ENCODE measurements at regions not wholly inside any gene's neighbourhood (a gene's known extent, or its start where the extent isn't known, plus 50 kb on each side); places are given as distances from the start of the nearest gene placed in this dataset.

DNA sequence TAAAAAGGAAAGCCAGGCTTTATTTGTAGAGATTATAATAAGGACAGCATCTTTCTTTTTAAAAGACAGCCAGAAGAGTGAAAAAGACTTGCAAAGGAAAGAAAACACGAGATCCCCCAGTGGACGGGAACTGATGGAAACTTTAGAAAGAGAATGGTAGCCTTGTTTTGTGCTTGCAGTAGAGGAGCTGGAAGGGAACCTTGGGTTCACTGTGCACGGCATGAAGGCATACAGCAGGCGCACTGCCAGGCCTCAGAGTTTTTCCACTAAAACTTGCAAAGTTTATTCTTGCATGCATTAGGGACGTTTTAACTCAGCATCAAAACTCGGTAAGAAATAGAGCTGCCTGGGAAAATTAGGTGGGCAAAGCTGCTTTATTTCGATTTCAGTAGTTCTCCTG is 248.6 kb downstream of the IRX1 start:
- WGBS, result 60% methylated on average over 7 of the region's 7 CpGs
- Histone ChIP-seq H3K4me1 (ENCODE audit: insufficient read depth) (no peaks in the 10 kb centered on the region), H3K36me3 (ENCODE audit: insufficient read depth) (no peaks in the 10 kb centered on the region), H3K27ac (ENCODE audit: low read depth) (no peak overlapping the region), H3K4me3 (ENCODE audit: low read depth, low read length) (no peak overlapping the region)
- no peak for DNase-seq (ENCODE audit: extremely low spot score)

DNA sequence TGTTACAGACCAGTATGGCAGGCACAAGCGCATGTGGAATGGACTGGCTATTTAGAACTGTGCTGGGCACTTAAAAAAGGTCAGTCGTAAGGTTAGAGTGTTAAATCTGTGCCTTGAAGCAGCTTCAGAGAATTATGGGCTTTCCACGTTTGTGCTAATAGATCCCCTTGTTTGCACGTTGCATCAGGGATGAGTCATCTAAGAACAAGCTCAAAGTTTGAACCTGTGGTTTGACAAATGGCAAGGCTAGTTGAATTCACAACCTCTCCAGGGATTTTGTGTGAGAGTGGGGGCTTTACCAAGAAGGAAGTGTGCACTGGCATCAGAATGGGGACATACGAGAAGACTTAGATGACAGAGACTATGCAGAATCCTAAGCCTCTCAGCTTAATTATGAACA is 249.6 kb downstream of the IRX1 start:
- H3K36me3 ChIP-seq (ENCODE audit: insufficient read depth), result no peaks in the 10 kb centered on the region
- DNase-seq (ENCODE audit: extremely low spot score), result no peak
- no peak overlapping the region for H3K4me3 ChIP-seq (ENCODE audit: low read depth, low read length)
- no peak overlapping the region for H3K27ac ChIP-seq (ENCODE audit: low read depth)
- H3K4me1 ChIP-seq (ENCODE audit: insufficient read depth), result no peaks in the 10 kb centered on the region
- 80% methylated on average over 5 of the region's 5 CpGs for WGBS

DNA sequence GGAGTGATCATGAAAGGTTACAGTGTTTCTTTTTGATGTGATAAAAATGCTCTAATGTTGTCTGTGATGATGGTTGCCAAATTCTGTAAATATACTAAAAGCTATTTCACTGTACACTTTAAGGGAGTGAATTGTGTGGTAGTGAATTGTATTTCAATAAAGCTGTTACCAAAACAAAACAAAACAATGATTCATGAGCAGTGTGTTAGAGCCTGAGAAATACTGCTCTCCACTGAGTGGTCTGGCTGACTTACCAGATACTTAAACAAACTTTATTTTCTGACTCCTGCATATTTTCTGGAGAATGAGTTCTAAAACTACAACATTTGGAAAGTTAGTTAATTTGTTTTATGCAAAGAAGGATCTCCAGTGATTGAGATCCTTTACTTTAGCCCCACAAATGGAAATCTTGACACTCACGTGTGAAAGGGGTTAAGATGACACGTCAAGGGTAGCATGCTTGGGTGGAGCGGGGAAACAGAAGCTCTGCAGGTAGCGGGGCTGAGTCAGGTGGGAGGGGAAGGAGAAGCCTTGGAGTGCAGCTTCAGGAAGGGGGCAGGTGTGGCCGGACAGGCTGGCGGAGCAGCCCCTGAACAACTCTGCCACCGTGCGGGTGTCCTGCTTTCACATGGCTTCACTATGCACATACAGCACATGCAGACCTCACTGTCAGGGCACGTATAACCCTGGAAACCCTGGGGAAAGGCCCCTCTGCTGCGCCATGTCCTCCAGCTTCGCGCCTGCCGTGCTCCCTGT is 256.7 kb downstream of the IRX1 start:
- DNase-seq (ENCODE audit: extremely low spot score), result no peak
- H3K4me3 ChIP-seq (ENCODE audit: low read depth, low read length), result no peak overlapping the region
- no peaks in the 10 kb centered on the region for H3K4me1 ChIP-seq (ENCODE audit: insufficient read depth)
- WGBS, result 73% methylated on average over 13 of the region's 13 CpGs
- no peaks in the 10 kb centered on the region for H3K36me3 ChIP-seq (ENCODE audit: insufficient read depth)
- H3K27ac ChIP-seq (ENCODE audit: low read depth), result no peak overlapping the region

DNA sequence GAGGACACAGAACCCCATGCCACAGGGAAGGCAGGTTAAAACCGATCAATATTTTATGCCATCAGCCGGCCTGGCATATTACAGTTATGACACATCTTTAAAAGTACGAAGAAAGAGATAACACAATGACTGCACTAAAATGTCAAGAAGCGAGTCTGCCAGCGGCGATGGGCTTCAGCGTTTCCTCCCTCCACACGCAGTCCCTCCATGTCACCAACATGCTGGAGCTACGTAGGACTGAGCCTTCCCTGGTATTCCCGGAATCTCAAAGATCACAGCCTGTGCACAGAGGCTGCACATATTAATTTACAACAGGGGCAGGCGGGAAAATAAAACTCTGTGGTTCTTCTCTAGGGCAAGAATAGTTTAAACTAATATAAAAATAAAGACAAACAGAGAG is 257.7 kb downstream of the IRX1 start:
- no peak for DNase-seq (ENCODE audit: extremely low spot score)
- no peak overlapping the region for H3K4me3 ChIP-seq (ENCODE audit: low read depth, low read length)
- H3K27ac ChIP-seq (ENCODE audit: low read depth), result no peak overlapping the region
- 72% methylated on average over 11 of the region's 11 CpGs for WGBS
- H3K4me1 ChIP-seq (ENCODE audit: insufficient read depth), result no peaks in the 10 kb centered on the region
- H3K36me3 ChIP-seq (ENCODE audit: insufficient read depth), result no peaks in the 10 kb centered on the region

DNA sequence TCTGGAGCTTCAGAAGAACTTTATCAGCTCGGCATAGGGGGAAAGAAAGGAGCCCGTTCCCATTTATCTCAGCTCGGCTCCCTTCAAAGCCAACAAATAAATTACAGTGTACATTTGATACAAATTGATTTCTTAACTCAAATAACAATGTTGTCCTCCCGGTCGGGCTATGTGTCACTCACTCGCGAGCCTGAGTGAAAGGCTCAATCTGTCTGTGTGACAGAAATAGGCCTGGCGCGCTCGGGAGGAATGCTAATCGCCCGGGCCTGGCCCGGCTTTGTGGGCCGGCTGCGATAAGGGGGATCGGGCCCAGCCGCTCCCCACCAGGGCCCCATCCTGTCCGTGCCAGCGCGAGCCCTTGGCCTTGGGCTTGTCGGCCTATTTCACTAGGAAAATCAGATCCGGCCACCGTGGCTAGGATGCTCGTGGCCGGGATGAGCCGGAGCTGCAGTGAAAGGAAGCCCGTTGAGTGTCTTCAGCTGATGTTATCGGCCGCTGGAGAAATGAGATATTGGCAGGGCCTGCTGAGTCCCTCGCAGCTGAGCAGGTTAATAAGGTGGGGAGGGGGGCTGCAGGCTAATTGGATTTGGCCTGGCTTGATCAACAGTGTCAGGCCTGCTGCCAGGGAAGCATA is 258.7 kb downstream of the IRX1 start:
- Histone ChIP-seq H3K27ac (ENCODE audit: low read depth) (no peak overlapping the region), H3K4me3 (ENCODE audit: low read depth, low read length) (no peak overlapping the region), H3K4me1 (ENCODE audit: insufficient read depth) (no peaks in the 10 kb centered on the region), H3K36me3 (ENCODE audit: insufficient read depth) (no peaks in the 10 kb centered on the region)
- 69% methylated on average over 30 of the region's 30 CpGs for WGBS
- no peak for DNase-seq (ENCODE audit: extremely low spot score)

DNA sequence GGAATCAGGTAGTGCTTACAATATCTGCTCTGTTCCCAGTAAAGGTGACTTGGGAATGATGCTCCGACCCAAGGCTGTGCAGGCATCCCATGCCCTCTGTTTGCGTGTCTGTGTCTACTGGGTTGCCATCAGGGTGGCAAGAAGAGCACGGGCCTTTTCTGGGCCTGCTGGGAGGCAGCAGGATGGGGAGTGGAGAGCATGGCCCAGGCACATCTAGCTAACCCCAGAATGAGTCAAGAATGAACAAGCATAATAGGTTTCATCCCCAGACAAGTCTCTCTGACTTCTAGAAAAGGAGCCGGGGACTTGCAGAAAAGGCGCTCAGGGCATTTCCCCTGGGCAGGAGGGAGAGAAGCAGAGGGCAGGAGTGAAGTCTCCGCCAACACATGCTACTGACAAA is 260.4 kb downstream of the IRX1 start:
- WGBS, result 92% methylated on average over 6 of the region's 6 CpGs
- H3K4me3 ChIP-seq (ENCODE audit: low read depth, low read length), result no peak overlapping the region
- no peaks in the 10 kb centered on the region for H3K4me1 ChIP-seq (ENCODE audit: insufficient read depth)
- H3K27ac ChIP-seq (ENCODE audit: low read depth), result no peak overlapping the region
- no peak for DNase-seq (ENCODE audit: extremely low spot score)
- H3K36me3 ChIP-seq (ENCODE audit: insufficient read depth), result no peaks in the 10 kb centered on the region

DNA sequence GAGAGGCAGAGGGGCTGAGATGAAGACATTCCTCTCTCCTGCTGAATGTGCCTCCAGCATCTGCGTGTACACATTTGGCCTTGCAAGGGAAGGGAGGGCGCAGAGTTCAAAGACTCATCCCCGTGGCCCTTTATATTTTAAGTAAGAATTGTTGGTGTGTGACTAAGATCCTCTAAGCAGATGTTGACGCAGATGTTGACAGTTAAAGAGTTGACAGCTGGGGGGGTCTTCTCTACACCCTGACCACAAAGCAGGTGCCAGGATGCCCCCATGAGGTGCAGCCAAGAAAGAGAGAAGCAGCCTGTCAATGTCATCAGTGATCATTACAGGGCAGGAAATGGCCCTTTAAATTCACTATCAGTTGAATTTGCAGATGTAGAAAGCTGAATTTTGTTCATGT is 262.9 kb downstream of the IRX1 start:
- no peak for DNase-seq (ENCODE audit: extremely low spot score)
- H3K27ac ChIP-seq (ENCODE audit: low read depth), result no peak overlapping the region
- no peak overlapping the region for H3K4me3 ChIP-seq (ENCODE audit: low read depth, low read length)
- no peaks in the 10 kb centered on the region for H3K36me3 ChIP-seq (ENCODE audit: insufficient read depth)
- no peaks in the 10 kb centered on the region for H3K4me1 ChIP-seq (ENCODE audit: insufficient read depth)
- 58% methylated on average over 4 of the region's 4 CpGs for WGBS

DNA sequence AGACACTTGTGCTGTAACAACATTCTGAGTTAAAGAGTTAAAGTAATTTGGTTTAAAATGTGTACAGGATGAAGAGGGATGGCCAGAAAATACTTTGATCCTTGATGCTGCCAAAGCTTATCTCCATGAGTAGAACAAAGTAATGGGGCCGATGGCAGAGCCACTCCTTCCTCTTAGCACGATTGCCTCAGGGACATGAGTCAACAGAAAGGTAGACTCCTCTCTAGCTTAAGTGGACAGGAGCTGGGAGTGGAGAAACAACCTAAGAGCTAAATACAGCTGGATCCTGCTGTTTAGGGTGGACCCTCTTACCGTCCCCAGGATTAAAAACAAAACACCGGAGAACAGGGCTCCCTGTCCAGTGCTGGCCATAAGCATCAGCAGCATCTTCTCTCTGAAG is 267.3 kb downstream of the IRX1 start:
- H3K27ac ChIP-seq (ENCODE audit: low read depth), result no peak overlapping the region
- H3K4me3 ChIP-seq (ENCODE audit: low read depth, low read length), result no peak overlapping the region
- H3K36me3 ChIP-seq (ENCODE audit: insufficient read depth), result no peaks in the 10 kb centered on the region
- no peaks in the 10 kb centered on the region for H3K4me1 ChIP-seq (ENCODE audit: insufficient read depth)
- 55% methylated on average over 4 of the region's 4 CpGs for WGBS
- no peak for DNase-seq (ENCODE audit: extremely low spot score)

DNA sequence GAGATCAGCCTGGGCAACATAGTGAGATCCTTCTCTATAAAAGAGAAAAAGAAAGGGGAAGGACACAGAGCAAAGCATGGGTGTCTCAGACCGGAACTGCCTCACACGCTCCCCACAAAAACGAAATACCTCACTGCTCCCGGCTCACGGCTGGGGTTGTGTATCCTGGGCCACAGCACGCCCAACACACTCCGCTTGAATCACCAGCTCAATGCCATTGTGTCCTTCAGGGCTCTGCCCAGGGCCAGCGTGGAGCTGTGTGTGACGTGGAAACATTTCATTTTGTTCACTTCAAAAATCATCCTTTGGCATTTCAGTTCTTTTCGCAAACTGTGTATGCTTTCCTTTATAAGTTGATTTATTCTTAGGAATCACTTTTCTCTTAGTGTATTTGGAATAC is 279.5 kb downstream of the IRX1 start:
- DNase-seq (ENCODE audit: extremely low spot score), result no peak
- H3K4me3 ChIP-seq (ENCODE audit: low read depth, low read length), result no peak overlapping the region
- H3K27ac ChIP-seq (ENCODE audit: low read depth), result no peak overlapping the region
- 91% methylated on average over 10 of the region's 10 CpGs for WGBS
- no peaks in the 10 kb centered on the region for H3K36me3 ChIP-seq (ENCODE audit: insufficient read depth)
- no peaks in the 10 kb centered on the region for H3K4me1 ChIP-seq (ENCODE audit: insufficient read depth)

DNA sequence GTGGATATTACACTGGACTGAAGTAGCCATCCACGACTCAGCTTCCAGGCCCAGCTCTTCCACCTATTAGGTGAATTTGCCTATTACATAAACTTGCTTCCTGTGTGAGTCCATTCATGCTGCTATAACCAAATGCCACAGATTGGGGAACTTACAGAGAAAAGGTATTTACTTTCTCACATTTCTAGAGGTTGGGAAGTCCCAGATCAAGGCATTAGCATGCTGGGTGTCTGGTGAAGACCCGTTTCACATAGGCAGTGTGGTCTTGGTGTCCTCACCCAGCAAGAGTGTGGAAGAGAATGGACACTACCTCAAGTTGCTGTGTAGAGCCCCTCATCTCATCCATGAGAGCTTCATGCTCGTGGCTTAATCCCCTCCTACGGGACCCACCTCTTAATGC is 282.6 kb downstream of the IRX1 start:
- no peaks in the 10 kb centered on the region for H3K4me1 ChIP-seq (ENCODE audit: insufficient read depth)
- H3K36me3 ChIP-seq (ENCODE audit: insufficient read depth), result no peaks in the 10 kb centered on the region
- no peak overlapping the region for H3K27ac ChIP-seq (ENCODE audit: low read depth)
- no peak for DNase-seq (ENCODE audit: extremely low spot score)
- H3K4me3 ChIP-seq (ENCODE audit: low read depth, low read length), result no peak overlapping the region
- WGBS, result 71% methylated on average over 4 of the region's 4 CpGs

DNA sequence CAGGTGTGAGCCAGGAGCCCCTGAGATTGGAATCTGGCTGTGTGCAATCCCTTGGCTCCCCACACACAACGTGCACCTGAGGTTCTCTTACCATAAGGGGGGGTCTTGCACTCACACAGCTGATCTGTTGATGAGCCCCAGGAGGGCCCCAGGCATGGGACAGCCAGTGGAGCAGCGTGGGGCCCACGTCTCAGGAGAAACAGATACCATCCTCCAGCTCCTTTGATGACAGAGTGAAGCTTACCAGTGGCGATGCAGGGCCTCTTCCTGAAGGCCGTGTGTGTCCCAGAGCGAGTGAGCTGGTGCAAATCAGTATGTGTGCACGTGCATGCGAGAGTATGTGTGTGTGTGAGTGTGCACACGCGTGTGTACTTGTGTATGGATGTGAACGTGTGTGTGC is 287.4 kb downstream of the IRX1 start:
- Histone ChIP-seq H3K36me3 (ENCODE audit: insufficient read depth) (no peaks in the 10 kb centered on the region), H3K27ac (ENCODE audit: low read depth) (no peak overlapping the region), H3K4me1 (ENCODE audit: insufficient read depth) (no peaks in the 10 kb centered on the region), H3K4me3 (ENCODE audit: low read depth, low read length) (no peak overlapping the region)
- no peak for DNase-seq (ENCODE audit: extremely low spot score)
- 72% methylated on average over 11 of the region's 11 CpGs for WGBS

DNA sequence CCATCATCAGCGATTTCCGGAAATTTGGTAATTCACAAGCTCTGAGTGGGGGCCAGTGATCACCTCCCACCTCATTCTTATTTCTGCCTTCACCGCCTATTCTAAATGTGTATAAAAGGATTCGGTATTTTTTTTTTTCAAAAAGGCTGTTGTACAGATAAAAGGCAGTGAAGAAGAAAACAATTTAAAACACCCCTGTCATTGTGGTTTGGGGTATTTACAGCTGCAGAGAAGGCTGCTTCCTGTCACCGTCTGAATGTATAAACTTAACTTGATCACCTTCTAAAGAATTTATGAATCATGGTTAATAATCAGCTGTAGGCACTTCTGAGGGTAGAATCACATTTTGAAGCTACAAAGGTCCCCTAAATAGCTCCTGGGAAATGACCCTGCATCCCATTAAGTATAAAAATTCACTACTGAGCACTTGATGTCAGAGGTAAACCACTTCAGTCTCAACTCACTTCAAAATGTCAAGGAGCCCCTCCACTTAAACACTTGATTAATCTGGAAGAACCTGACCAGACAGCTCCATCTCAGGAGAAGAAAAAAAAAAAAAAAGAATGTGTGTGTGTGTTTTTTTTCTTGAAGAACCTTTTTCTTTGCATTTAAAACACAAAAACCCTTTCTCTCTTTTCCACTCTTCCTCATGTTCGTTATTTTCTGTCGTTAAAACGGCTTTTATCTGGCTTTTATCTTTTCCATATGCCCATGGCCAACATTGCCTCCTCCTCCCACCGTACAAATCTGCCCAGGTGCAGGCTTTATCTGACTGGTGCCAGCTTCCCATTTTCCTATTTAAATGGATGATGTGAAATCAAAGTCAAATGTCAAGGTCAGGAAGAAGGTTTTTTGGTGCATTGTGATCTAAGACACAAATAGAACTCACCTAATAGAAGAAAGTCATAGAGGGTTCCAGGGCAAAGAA is 291.2 kb downstream of the IRX1 start:
- Histone ChIP-seq H3K4me3 (ENCODE audit: low read depth, low read length) (no peak overlapping the region), H3K4me1 (ENCODE audit: insufficient read depth) (no peaks in the 10 kb centered on the region), H3K36me3 (ENCODE audit: insufficient read depth) (no peaks in the 10 kb centered on the region), H3K27ac (ENCODE audit: low read depth) (no peak overlapping the region)
- no peak for DNase-seq (ENCODE audit: extremely low spot score)
- 30% methylated on average over 9 of the region's 9 CpGs for WGBS

DNA sequence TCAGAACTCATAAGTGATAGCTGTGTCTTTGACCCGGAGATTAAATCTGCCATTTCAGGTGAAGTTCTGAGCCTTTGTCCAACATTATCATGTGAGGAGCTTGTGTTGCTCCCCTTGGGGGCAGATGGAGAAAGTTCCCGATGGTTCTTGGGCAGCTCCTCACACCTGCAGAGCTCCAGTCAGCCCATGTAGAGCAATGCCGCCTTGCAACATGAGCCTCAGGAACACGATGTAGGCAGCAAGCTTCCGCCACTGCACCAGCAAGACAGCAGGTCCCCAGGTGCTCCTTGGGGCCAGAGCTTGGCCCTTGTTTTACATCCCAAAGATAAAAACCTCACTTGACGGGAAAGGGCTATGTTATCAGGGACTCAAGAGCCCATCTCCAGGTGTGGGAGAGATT is 292.7 kb downstream of the IRX1 start:
- WGBS, result 86% methylated on average over 6 of the region's 6 CpGs
- no peak for DNase-seq (ENCODE audit: extremely low spot score)
- H3K36me3 ChIP-seq (ENCODE audit: insufficient read depth), result no peaks in the 10 kb centered on the region
- no peak overlapping the region for H3K27ac ChIP-seq (ENCODE audit: low read depth)
- no peak overlapping the region for H3K4me3 ChIP-seq (ENCODE audit: low read depth, low read length)
- no peaks in the 10 kb centered on the region for H3K4me1 ChIP-seq (ENCODE audit: insufficient read depth)

Data from urinary bladder (tissue), 3 donors.